ENCODE measurements at regions not wholly inside any gene's neighbourhood (a gene's known extent, or its start where the extent isn't known, plus 50 kb on each side); places are given as distances from the start of the nearest gene placed in this dataset.
"Not testable (repeated sequence)": the region's sequence is repeated elsewhere in the genome, so short reads cannot be mapped to it uniquely, and the experiment has no call there.

DNA sequence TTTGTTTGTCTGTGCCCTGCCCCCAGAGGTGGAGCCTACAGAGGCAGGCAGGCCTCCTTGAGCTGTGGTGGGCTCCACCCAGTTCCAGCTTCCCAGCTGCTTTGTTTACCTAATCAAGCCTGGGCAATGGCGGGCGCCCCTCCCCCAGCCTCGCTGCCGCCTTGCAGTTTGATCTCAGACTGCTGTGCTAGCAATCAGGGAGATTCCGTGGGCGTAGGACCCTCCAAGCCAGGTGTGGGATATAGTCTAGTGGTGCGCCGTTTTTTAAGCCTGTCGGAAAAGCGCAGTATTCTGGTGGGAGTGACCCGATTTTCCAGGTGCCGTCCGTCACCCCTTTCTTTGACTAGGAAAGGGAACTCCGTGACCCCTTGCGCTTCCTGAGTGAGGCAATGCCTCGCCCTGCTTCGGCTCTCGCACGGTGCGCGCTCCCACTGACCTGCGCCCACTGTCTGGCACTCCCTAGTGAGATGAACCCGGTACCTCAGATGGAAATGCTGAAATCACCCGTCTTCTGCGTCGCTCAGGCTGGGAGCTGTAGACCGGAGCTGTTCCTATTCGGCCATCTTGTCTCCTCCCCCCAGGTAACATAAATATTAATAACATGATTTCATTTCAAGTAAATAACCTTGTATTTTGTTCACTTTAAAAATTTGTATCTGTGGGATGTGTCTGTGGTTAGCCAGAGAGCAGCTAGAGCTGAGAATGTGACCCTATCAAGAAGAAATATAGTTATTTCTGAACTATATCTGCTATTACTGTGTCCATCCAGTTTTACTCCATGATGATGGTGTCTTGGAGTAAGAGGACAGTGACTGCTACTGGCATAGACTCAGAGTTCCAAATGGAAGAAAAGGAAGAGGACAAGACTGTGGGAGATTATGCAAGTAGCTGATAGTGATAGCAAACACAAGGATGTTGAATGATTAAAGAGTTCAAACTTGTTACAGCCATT, 305.1 kb upstream of the TCF4 start:
- intact Hi-C loops (cut with micrococcal nuclease; ENCODE audit: unreplicated experiment); H3K4me1 ChIP-seq (ENCODE audit: control insufficient read depth, insufficient read depth, low read length); H3K27ac ChIP-seq (ENCODE audit: control insufficient read depth, insufficient read depth); CTCF ChIA-PET; H3K9ac ChIP-seq (ENCODE audit: control insufficient read depth, insufficient read depth, low read length); H3K4me3 ChIP-seq; H2AFZ ChIP-seq (ENCODE audit: control insufficient read depth, low read depth, low read length); in situ Hi-C loops (cut with MboI); POLR2A ChIA-PET; H4K20me1 ChIP-seq (ENCODE audit: control insufficient read depth, insufficient read depth); H3K27me3 ChIP-seq (replicated peaks in 1 of 2; ENCODE audit: control insufficient read depth in 2 of 2, insufficient read depth in 2 of 2, low read length in 1 of 2); BruUV-seq (replicated peaks); H3K4me2 ChIP-seq (ENCODE audit: control insufficient read depth, insufficient read depth); H3K9me3 ChIP-seq (replicated peaks; ENCODE audit: control insufficient read depth, insufficient read depth, low read length); RAD21 ChIA-PET (ENCODE audit: unreplicated experiment); H3K36me3 ChIP-seq (ENCODE audit: control insufficient read depth in 2 of 2, insufficient read depth in 2 of 2, low read length in 1 of 2); H3K79me2 ChIP-seq (ENCODE audit: control insufficient read depth, insufficient read depth, low read length); FAIRE-seq; ATAC-seq; DNase-seq (ENCODE audit: low read depth, low spot score): not testable (repeated sequence)
- SMC1A ChIA-PET (ENCODE audit: uncharacterized antibody, unreplicated experiment), result interaction anchor here (0.7 kb wide), 1 partner anchor 555 kb away, joined by 3 read pairs; no protein-coding TSS in a partner anchor
- 68% methylated on average over 28 of the region's 28 CpGs for WGBS (ENCODE audit: insufficient coverage, insufficient replicate concordance, low lambda C conversion rate, missing lambda C conversion rate)

DNA sequence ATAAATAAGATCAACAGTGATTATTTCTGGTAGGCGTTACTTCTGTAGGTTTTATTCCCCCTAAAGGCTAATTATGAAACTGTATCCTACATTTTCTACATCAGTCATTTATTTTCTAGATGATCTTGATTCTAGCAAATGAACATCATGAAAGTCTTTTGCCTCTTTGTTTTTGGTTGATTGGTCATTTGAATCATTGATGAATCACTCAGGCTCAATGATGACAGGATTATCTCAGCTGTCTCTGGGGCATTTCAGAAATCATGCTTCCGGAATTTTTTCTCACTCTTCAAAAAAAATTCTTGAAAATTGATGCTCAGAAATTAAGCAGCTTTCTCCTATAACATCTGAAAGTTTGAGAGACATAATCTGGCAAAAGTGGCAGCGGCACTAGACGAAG, 298.9 kb upstream of the TCF4 start:
- ChIA-PET POLR2A (no interaction called here), RAD21 (ENCODE audit: unreplicated experiment) (no interaction called here), SMC1A (ENCODE audit: uncharacterized antibody, unreplicated experiment) (no interaction called here), CTCF (no interaction called here)
- Histone ChIP-seq H3K4me3 (no peak overlapping the region), H3K27ac (ENCODE audit: control insufficient read depth, insufficient read depth) (no peak overlapping the region), H3K36me3 (ENCODE audit: control insufficient read depth in 2 of 2, insufficient read depth in 2 of 2, low read length in 1 of 2) (no peaks in the 10 kb centered on the region), H2AFZ (ENCODE audit: control insufficient read depth, low read depth, low read length) (no peak overlapping the region), H3K9me3 (replicated peaks; ENCODE audit: control insufficient read depth, insufficient read depth, low read length) (no peaks in the 10 kb centered on the region), H3K27me3 (replicated peaks in 1 of 2; ENCODE audit: control insufficient read depth in 2 of 2, insufficient read depth in 2 of 2, low read length in 1 of 2) (no peaks in the 10 kb centered on the region), H3K9ac (ENCODE audit: control insufficient read depth, insufficient read depth, low read length) (no peak overlapping the region), H3K79me2 (ENCODE audit: control insufficient read depth, insufficient read depth, low read length) (no peaks in the 10 kb centered on the region), H3K4me1 (ENCODE audit: control insufficient read depth, insufficient read depth, low read length) (no peaks in the 10 kb centered on the region), H3K4me2 (ENCODE audit: control insufficient read depth, insufficient read depth) (no peak overlapping the region), H4K20me1 (ENCODE audit: control insufficient read depth, insufficient read depth) (no peaks in the 10 kb centered on the region)
- no peak for DNase-seq (ENCODE audit: low read depth, low spot score)
- FAIRE-seq, result no peak
- WGBS (ENCODE audit: insufficient coverage, insufficient replicate concordance, low lambda C conversion rate, missing lambda C conversion rate), result 67% methylated on average over 4 of the region's 4 CpGs
- no peak for TF ChIP-seq RAD21 (IDR thresholded peaks at IDR 0.05; ENCODE audit: insufficient read depth, low read depth, low read length)
- no peak for TF ChIP-seq CEBPB (IDR thresholded peaks at IDR 0.05; ENCODE audit: borderline replicate concordance in 1 of 2, low read depth in 2 of 2, low read length in 2 of 2)
- TF ChIP-seq, protein P1, sequence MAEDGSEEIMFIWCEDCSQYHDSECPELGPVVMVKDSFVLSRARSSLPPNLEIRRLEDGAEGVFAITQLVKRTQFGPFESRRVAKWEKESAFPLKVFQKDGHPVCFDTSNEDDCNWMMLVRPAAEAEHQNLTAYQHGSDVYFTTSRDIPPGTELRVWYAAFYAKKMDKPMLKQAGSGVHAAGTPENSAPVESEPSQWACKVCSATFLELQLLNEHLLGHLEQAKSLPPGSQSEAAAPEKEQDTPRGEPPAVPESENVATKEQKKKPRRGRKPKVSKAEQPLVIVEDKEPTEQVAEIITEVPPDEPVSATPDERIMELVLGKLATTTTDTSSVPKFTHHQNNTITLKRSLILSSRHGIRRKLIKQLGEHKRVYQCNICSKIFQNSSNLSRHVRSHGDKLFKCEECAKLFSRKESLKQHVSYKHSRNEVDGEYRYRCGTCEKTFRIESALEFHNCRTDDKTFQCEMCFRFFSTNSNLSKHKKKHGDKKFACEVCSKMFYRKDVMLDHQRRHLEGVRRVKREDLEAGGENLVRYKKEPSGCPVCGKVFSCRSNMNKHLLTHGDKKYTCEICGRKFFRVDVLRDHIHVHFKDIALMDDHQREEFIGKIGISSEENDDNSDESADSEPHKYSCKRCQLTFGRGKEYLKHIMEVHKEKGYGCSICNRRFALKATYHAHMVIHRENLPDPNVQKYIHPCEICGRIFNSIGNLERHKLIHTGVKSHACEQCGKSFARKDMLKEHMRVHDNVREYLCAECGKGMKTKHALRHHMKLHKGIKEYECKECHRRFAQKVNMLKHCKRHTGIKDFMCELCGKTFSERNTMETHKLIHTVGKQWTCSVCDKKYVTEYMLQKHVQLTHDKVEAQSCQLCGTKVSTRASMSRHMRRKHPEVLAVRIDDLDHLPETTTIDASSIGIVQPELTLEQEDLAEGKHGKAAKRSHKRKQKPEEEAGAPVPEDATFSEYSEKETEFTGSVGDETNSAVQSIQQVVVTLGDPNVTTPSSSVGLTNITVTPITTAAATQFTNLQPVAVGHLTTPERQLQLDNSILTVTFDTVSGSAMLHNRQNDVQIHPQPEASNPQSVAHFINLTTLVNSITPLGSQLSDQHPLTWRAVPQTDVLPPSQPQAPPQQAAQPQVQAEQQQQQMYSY (CRISPR knock-in tag; IDR thresholded peaks at IDR 0.05), result no peak
- TF ChIP-seq ZNF592 (IDR thresholded peaks at IDR 0.05), result no peak
- in situ Hi-C loops (cut with MboI), result no loop called here
- ATAC-seq, result no peak
- BruUV-seq (replicated peaks), result no TSS peak
- intact Hi-C loops (cut with micrococcal nuclease; ENCODE audit: unreplicated experiment), result no loop called here
